ENCODE measurements at regions not wholly inside any gene's neighbourhood (a gene's known extent, or its start where the extent isn't known, plus 50 kb on each side); places are given as distances from the start of the nearest gene placed in this dataset.

DNA sequence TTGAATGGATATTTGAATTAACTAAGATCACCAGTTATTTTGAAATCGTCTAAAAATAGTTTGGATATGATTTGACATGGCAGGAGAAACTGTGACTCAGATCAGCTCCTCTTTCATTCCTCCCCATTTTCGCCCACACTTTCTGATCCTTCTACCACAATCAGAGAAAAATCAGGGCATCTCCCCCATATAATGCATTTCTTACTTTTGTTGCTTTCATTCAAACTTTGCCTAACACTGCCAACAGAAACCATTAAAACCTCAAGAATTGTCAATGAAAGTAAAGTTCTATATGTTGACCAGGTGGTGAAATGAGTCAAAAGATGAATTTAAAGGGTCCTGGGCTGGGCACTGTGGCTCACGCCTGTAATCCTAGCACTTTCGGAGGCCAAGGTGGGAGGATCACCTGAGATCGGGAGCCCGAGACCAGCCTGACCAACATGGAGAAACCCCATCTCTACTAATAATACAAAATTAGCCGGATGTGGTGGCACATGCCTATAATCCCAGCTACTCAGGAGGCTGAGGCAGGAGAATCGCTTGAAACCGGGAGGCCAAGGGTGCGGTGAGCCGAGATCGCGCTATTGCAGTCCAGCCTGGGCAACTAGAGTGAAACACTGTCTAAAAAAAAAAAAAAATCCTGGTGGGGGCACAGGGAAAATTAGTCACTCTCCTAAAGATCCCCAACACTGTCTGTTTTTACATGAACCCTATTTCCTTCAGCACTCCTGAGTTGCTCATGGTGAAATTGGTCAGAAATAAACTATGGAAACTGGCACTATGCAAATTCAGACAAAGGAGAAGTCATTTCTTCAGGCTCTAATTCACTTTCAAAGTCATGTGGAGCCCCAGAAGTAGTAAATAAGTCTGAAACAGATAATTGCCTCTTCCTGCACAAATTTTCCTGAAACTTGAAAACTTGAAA lies 122.8 kb upstream of the NOCT start:
- Mint-ChIP-seq H3K36me3 (ENCODE audit: low read depth) (no peaks in the 10 kb centered on the region), H3K27me3 (peaks cover 9% of the 10 kb centered on the region), H3K4me3 (no peak overlapping the region), H3K9me3 (no peaks in the 10 kb centered on the region), H3K4me1 (ENCODE audit: low read depth) (peaks cover 8% of the 10 kb centered on the region), H3K27ac (no peak overlapping the region)
- ChIA-PET POLR2A (no interaction called here), CTCF (no interaction called here)
- intact Hi-C loops (cut with micrococcal nuclease): no loop called here
- peak; percentile 42 for ATAC-seq
- TF ChIP-seq, protein P1, sequence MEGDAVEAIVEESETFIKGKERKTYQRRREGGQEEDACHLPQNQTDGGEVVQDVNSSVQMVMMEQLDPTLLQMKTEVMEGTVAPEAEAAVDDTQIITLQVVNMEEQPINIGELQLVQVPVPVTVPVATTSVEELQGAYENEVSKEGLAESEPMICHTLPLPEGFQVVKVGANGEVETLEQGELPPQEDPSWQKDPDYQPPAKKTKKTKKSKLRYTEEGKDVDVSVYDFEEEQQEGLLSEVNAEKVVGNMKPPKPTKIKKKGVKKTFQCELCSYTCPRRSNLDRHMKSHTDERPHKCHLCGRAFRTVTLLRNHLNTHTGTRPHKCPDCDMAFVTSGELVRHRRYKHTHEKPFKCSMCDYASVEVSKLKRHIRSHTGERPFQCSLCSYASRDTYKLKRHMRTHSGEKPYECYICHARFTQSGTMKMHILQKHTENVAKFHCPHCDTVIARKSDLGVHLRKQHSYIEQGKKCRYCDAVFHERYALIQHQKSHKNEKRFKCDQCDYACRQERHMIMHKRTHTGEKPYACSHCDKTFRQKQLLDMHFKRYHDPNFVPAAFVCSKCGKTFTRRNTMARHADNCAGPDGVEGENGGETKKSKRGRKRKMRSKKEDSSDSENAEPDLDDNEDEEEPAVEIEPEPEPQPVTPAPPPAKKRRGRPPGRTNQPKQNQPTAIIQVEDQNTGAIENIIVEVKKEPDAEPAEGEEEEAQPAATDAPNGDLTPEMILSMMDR (IDR thresholded peaks at IDR 0.05): no peak
- DNase-seq: no peak

DNA sequence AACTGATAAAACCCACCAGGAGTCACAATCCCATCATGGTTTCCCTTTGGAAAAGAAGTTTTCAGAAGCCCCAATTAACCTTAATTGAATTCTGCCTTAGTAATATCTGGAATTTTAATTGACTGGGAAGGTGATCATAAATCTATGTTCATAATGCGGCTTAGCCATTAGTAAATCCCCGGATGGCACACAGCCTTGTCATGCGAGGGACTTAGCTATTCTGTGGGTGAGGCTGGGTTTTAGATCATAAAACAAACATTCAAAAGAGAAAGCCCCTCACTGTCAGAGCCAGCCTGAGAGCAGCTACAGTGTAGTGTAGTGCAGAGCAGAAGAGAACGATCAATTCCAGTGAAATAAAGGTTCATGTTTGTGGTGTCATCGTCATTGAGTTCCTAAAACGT lies 124.0 kb upstream of the NOCT start:
- Mint-ChIP-seq H3K4me3 (no peak overlapping the region), H3K27ac (no peak overlapping the region), H3K27me3 (peaks cover 9% of the 10 kb centered on the region), H3K36me3 (ENCODE audit: low read depth) (no peaks in the 10 kb centered on the region), H3K4me1 (ENCODE audit: low read depth) (peaks cover 8% of the 10 kb centered on the region), H3K9me3 (no peaks in the 10 kb centered on the region)
- ATAC-seq (no peak), DNase-seq (no peak)
- ChIA-PET POLR2A (no interaction called here), CTCF (interaction anchor here (1.6 kb wide), 1 partner anchor 28 kb away, joined by 3 read pairs; no protein-coding TSS in a partner anchor)
- intact Hi-C loops (cut with micrococcal nuclease): no loop called here
- TF ChIP-seq, protein P1 (IDR thresholded peaks at IDR 0.05): no peak

DNA sequence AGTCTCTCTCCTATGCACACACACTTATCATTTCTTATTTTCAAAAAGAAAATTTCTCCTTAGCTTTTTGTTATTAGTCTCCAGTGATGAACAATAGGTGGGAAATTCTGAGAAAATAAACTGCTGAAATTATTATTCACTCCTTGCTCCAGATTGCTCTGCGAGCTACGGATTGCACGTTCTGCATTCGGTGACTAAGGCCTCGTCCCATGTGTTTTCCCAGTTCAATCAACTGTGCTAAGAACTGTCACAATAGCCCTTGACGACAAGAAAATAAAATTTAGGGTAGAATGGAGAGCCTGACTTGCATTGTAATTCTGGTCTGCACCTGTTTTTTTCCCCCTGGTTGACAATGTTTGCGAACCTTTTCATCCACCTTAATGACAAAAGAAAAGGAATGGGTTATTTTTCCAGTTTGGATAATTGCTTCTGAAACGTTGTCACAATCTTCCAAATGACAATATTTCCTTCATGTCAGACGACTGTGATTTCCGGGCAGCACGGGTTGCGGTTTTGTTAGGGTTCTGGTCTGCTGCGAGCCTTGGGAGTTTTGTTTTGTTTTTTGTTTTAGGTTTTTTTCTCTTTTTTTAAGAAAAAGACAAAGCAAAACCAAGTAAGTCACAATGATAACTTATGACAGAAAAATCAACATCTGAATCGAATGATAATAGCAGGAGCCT lies 124.5 kb upstream of the NOCT start:
- CTCF ChIA-PET: interaction anchor here (1.1 to 1.6 kb wide), 2 partner anchors 28 to 211 kb away, joined by 3 read pairs; no protein-coding TSS in a partner anchor
- POLR2A ChIA-PET: no interaction called here
- intact Hi-C loops (cut with micrococcal nuclease): no loop called here

DNA sequence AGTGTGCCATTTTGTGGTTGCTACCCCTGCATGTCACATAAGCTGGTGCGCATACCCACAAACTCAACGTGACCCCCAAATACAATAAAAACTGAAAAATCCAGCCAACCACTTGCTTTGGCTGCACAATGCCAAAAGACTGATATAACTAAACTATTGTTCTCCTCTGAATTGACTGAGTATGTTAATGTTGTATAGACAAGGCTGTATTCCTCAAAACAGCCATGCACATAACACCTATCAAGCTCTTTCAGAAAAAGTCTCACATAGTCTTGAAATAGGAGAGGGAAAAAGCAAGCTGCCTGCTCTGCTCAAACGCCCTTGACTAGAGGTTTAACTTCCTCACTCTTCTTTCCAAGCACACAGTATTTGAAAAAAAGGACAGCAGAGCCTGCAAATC lies 126.4 kb upstream of the NOCT start:
- DNase-seq: no peak
- no peak overlapping the region for H3K27ac Mint-ChIP-seq
- H3K9me3 Mint-ChIP-seq: no peaks in the 10 kb centered on the region
- POLR2A ChIA-PET: no interaction called here
- TF ChIP-seq, protein P1 (IDR thresholded peaks at IDR 0.05): no peak
- no peak overlapping the region for H3K4me3 Mint-ChIP-seq
- CTCF ChIA-PET: interaction anchor here (1.4 kb wide), 1 partner anchor 16 kb away, joined by 6 read pairs; no protein-coding TSS in a partner anchor
- H3K36me3 Mint-ChIP-seq (ENCODE audit: low read depth): no peaks in the 10 kb centered on the region
- peaks cover 8% of the 10 kb centered on the region for H3K4me1 Mint-ChIP-seq (ENCODE audit: low read depth)
- intact Hi-C loops (cut with micrococcal nuclease): no loop called here
- peaks cover 9% of the 10 kb centered on the region for H3K27me3 Mint-ChIP-seq
- no peak for ATAC-seq

More for the DNA sequence above, 124.5 kb upstream of the NOCT start:
- Mint-ChIP-seq H3K9me3 (no peaks in the 10 kb centered on the region), H3K4me1 (ENCODE audit: low read depth) (peaks cover 8% of the 10 kb centered on the region), H3K27ac (no peak overlapping the region), H3K4me3 (no peak overlapping the region), H3K36me3 (ENCODE audit: low read depth) (no peaks in the 10 kb centered on the region), H3K27me3 (peaks cover 9% of the 10 kb centered on the region)
- DNase-seq (no peak), ATAC-seq (no peak)
- TF ChIP-seq, protein P1 (IDR thresholded peaks at IDR 0.05): no peak

DNA sequence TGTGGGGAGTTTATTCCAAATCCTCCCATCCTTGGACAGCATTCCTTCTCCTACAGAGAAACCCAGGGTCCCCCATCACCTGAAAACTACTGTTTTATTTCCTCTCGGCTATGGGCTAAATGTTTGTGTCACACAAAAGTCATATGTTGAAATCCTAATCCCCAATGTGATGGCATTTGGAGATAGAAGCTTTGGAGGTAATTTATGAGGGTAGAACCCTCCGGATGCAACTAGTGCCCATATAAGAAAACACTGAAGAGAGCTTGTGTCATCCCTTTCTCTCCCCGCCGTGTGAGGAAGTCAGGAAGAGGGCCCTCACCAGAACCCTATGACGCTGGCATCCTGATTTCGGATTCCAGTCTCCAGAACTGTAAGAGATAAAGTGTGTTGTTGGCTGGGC lies 127.8 kb upstream of the NOCT start:
- no peak for ATAC-seq
- Mint-ChIP-seq H3K4me1 (ENCODE audit: low read depth) (peaks cover 8% of the 10 kb centered on the region), H3K36me3 (ENCODE audit: low read depth) (no peaks in the 10 kb centered on the region), H3K27me3 (peaks cover 9% of the 10 kb centered on the region), H3K27ac (no peak overlapping the region), H3K9me3 (no peaks in the 10 kb centered on the region), H3K4me3 (no peak overlapping the region)
- ChIA-PET CTCF (interaction anchor here (1.3 kb wide), 1 partner anchor 11 kb away, joined by 3 read pairs; no protein-coding TSS in a partner anchor), POLR2A (no interaction called here)
- intact Hi-C loops (cut with micrococcal nuclease): no loop called here
- DNase-seq: no peak
- TF ChIP-seq, protein P1 (IDR thresholded peaks at IDR 0.05): no peak
